Progenitor cell of endocrine pancreas (in vitro differentiated cells): ENCODE measurements at regions not wholly inside any gene's neighbourhood (a gene's known extent, or its start where the extent isn't known, plus 50 kb on each side); places are given as distances from the start of the nearest gene placed in this dataset.

Experiments used
- DNase-seq: peaks from one replicate; pipeline ENCODE4 v3.0.0; 2021; ENCODE audit warnings: low spot score; ENCODE audit not compliant: unreplicated experiment
- H3K27ac Mint-ChIP-seq: 2 replicates; pipeline ENCODE4 v1.8.0; 2021; ENCODE audit warnings: mild to moderate bottlenecking, moderate library complexity, mixed read lengths
- H3K27me3 Mint-ChIP-seq: 2 replicates; pipeline ENCODE4 v1.8.0; 2021; ENCODE audit warnings: mixed read lengths
- H3K36me3 Mint-ChIP-seq: 2 replicates; pipeline ENCODE4 v1.8.0; 2022; ENCODE audit warnings: mixed read lengths; ENCODE audit not compliant: insufficient read depth
- H3K4me1 Mint-ChIP-seq: 2 replicates; pipeline ENCODE4 v1.8.0; 2021; ENCODE audit warnings: low read depth, mixed read lengths
- H3K4me3 Mint-ChIP-seq: 2 replicates; pipeline ENCODE4 v1.8.0; 2021; ENCODE audit warnings: low read depth, mild to moderate bottlenecking, moderate library complexity, mixed read lengths
- H3K9me3 Mint-ChIP-seq: 2 replicates; pipeline ENCODE4 v1.8.0; 2021; ENCODE audit warnings: low read depth, mixed read lengths
- TF ChIP-seq, protein P1 (sequence below): fragments of 200-600 bp; sonication (generic); IDR thresholded peaks from one replicate; pipeline ENCODE4 v1.5.0; 2021; ENCODE audit warnings: antibody characterized with exemption, mild to moderate bottlenecking; ENCODE audit not compliant: unreplicated experiment

- TF ChIP-seq, protein P1, sequence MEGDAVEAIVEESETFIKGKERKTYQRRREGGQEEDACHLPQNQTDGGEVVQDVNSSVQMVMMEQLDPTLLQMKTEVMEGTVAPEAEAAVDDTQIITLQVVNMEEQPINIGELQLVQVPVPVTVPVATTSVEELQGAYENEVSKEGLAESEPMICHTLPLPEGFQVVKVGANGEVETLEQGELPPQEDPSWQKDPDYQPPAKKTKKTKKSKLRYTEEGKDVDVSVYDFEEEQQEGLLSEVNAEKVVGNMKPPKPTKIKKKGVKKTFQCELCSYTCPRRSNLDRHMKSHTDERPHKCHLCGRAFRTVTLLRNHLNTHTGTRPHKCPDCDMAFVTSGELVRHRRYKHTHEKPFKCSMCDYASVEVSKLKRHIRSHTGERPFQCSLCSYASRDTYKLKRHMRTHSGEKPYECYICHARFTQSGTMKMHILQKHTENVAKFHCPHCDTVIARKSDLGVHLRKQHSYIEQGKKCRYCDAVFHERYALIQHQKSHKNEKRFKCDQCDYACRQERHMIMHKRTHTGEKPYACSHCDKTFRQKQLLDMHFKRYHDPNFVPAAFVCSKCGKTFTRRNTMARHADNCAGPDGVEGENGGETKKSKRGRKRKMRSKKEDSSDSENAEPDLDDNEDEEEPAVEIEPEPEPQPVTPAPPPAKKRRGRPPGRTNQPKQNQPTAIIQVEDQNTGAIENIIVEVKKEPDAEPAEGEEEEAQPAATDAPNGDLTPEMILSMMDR, result no peak
- Mint-ChIP-seq H3K9me3 (no peaks in the 10 kb centered on the region), H3K4me3 (no peak overlapping the region), H3K27me3 (no peaks in the 10 kb centered on the region), H3K4me1 (no peaks in the 10 kb centered on the region), H3K27ac (no peak overlapping the region), H3K36me3 (no peaks in the 10 kb centered on the region)
- no peak for DNase-seq
Measured at GRCh38 chr2:22499082-22499839, 885.7 kb upstream of the KLHL29 start.

DNA sequence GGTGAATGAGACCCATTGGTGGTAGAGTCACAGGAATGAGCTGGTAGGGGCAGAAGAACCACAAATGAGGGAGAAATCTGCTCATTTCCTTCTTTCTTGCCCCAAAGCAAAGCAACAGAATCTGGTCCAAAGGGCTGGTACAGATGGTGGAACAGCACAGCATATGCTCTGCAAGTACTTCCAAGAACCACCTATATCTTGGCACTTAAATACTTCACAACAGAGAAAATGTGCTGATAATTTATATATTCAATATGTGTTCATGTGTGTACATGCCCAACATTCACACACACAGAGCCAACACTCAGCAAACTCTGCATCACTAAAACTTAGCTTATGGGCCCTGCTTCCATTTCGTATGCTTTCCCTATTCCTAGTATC lies 884.4 kb upstream of the KLHL29 start:
- H3K4me1 Mint-ChIP-seq, result no peaks in the 10 kb centered on the region
- H3K9me3 Mint-ChIP-seq, result no peaks in the 10 kb centered on the region
- no peak overlapping the region for H3K27ac Mint-ChIP-seq
- DNase-seq, result no peak
- TF ChIP-seq, protein P1, result no peak
- H3K36me3 Mint-ChIP-seq, result no peaks in the 10 kb centered on the region
- H3K27me3 Mint-ChIP-seq, result no peaks in the 10 kb centered on the region
- H3K4me3 Mint-ChIP-seq, result no peak overlapping the region

GRCh38 chr2:22501851-22502250 lies 883.1 kb upstream of the KLHL29 start:
- Mint-ChIP-seq H3K4me1 (no peaks in the 10 kb centered on the region), H3K4me3 (no peak overlapping the region), H3K27me3 (no peaks in the 10 kb centered on the region), H3K36me3 (no peaks in the 10 kb centered on the region), H3K9me3 (no peaks in the 10 kb centered on the region), H3K27ac (no peak overlapping the region)
- TF ChIP-seq, protein P1, result no peak
- DNase-seq, result no peak

- TF ChIP-seq, protein P1, result no peak
- no peak for DNase-seq
- Mint-ChIP-seq H3K27ac (no peak overlapping the region), H3K36me3 (no peaks in the 10 kb centered on the region), H3K9me3 (no peaks in the 10 kb centered on the region), H3K4me1 (no peaks in the 10 kb centered on the region), H3K4me3 (no peak overlapping the region), H3K27me3 (no peaks in the 10 kb centered on the region)
Measured at GRCh38 chr2:22513563-22513962, 871.4 kb upstream of the KLHL29 start.

DNA sequence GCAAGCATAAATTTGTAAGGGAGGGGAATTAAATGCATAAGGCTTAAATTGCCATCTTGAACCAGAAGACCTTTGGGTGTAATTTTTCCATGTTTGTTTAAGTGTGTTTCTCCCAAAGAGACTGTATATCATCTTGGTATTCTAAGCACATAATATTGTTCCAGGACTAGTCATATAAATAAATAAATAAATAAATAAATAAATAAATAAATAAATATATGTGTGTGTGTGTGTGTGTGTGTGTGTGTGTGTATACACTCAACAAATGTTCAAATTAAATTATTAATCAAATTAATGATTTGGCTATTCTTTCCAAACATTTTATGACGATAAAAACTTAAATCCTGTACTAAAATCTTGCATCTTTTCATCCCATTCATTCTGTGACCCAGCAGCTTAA lies 867.8 kb upstream of the KLHL29 start:
- H3K27ac Mint-ChIP-seq, result no peak overlapping the region
- TF ChIP-seq, protein P1, result no peak
- no peaks in the 10 kb centered on the region for H3K36me3 Mint-ChIP-seq
- DNase-seq, result no peak
- no peak overlapping the region for H3K4me3 Mint-ChIP-seq
- no peaks in the 10 kb centered on the region for H3K9me3 Mint-ChIP-seq
- H3K27me3 Mint-ChIP-seq, result peaks cover 3% of the 10 kb centered on the region
- H3K4me1 Mint-ChIP-seq, result no peaks in the 10 kb centered on the region
